Mesenchymal stem cell (in vitro differentiated cells and primary cell): ENCODE measurements at regions not wholly inside any gene's neighbourhood (a gene's known extent, or its start where the extent isn't known, plus 50 kb on each side); places are given as distances from the start of the nearest gene placed in this dataset.

Experiments used
- DNase-seq: peaks from one replicate; pipeline ENCODE4 v3.0.0-alpha.2; 2013
- H2AFZ ChIP-seq: one replicate; pipeline ENCODE4 v1.6.1; 2013; ENCODE audit warnings: low read depth, mild to moderate bottlenecking, control low read depth, inconsistent platforms, low read length, moderate library complexity
- H2AK5ac ChIP-seq: 2 replicates; pipeline ENCODE4 v1.6.1; 2013; ENCODE audit warnings: low read length, moderate library complexity, mild to moderate bottlenecking, inconsistent platforms; ENCODE audit not compliant: severe bottlenecking
- H2BK120ac ChIP-seq: one replicate; pipeline ENCODE4 v1.6.1; 2013; ENCODE audit warnings: low read depth, mild to moderate bottlenecking, inconsistent platforms, low read length, moderate library complexity
- H2BK12ac ChIP-seq, 2 experiments: one replicate each; pipeline ENCODE4 v1.6.1; 2013; ENCODE audit warnings: inconsistent platforms in 2 of 2, low read length in 2 of 2, mild to moderate bottlenecking in 2 of 2, moderate library complexity in 2 of 2, control low read depth in 1 of 2
- H2BK15ac ChIP-seq: one replicate; pipeline ENCODE4 v1.6.1; 2013; ENCODE audit warnings: mild to moderate bottlenecking, low read depth, inconsistent platforms; ENCODE audit not compliant: poor library complexity, severe bottlenecking
- H2BK5ac ChIP-seq: 2 replicates; pipeline ENCODE4 v1.6.1; 2013; ENCODE audit warnings: low read depth, mild to moderate bottlenecking, low read length, control low read depth, inconsistent platforms; ENCODE audit not compliant: poor library complexity, severe bottlenecking
- H3K14ac ChIP-seq, 2 experiments: one replicate each; pipeline ENCODE4 v1.6.1; 2013; ENCODE audit warnings: inconsistent platforms in 2 of 2, low read length in 2 of 2, control low read depth in 1 of 2, mild to moderate bottlenecking in 1 of 2, moderate library complexity in 1 of 2
- H3K18ac ChIP-seq, 2 experiments: one replicate each; pipeline ENCODE4 v1.6.1; 2013; ENCODE audit warnings: inconsistent platforms in 2 of 2, low read length in 2 of 2, control low read depth in 1 of 2, low read depth in 1 of 2, mild to moderate bottlenecking in 1 of 2
- H3K23ac ChIP-seq, 2 experiments: one replicate each; pipeline ENCODE4 v1.6.1; 2013; ENCODE audit warnings: inconsistent platforms in 2 of 2, low read length in 2 of 2, mild to moderate bottlenecking in 2 of 2, moderate library complexity in 2 of 2, control low read depth in 1 of 2
- H3K27ac ChIP-seq: 2 replicates; pipeline ENCODE4 v1.5.1; 2013; ENCODE audit warnings: mild to moderate bottlenecking, moderate library complexity, low read length, control low read depth, inconsistent platforms; ENCODE audit not compliant: poor library complexity, severe bottlenecking
- H3K27me3 ChIP-seq, 2 experiments: 2 replicates each; pipeline versions ENCODE4 v1.6.1 to v1.7.0; 2013; ENCODE audit warnings: low read length in 2 of 2, mild to moderate bottlenecking in 2 of 2, moderate library complexity in 2 of 2, control low read depth in 1 of 2, inconsistent platforms in 1 of 2; ENCODE audit not compliant: control insufficient read depth in 1 of 2, insufficient read depth in 1 of 2
- H3K36me3 ChIP-seq, 2 experiments: 2 replicates each; pipeline versions ENCODE4 v1.6.1 to v1.7.0; 2013; ENCODE audit warnings: low read length in 2 of 2, control low read depth in 1 of 2, inconsistent platforms in 1 of 2, low read depth in 1 of 2, mild to moderate bottlenecking in 1 of 2; ENCODE audit not compliant: insufficient read depth in 2 of 2, control insufficient read depth in 1 of 2
- H3K4ac ChIP-seq, 2 experiments: one replicate each; pipeline ENCODE4 v1.6.1; 2013; ENCODE audit warnings: inconsistent platforms in 2 of 2, low read length in 2 of 2, mild to moderate bottlenecking in 2 of 2, moderate library complexity in 2 of 2, control low read depth in 1 of 2, low read depth in 1 of 2
- H3K4me1 ChIP-seq: 2 replicates; pipeline ENCODE4 v1.6.1; 2013; ENCODE audit warnings: low read depth, low read length, control low read depth; ENCODE audit not compliant: control insufficient read depth, insufficient read depth
- H3K4me2 ChIP-seq: 2 replicates; pipeline ENCODE4 v1.6.1; 2013; ENCODE audit warnings: low read length, mild to moderate bottlenecking, inconsistent platforms; ENCODE audit not compliant: poor library complexity, severe bottlenecking
- H3K4me3 ChIP-seq, 2 experiments: 2 replicates each; pipeline versions ENCODE4 v1.5.1 to v1.7.0; 2013; ENCODE audit warnings: low read length in 2 of 2, mild to moderate bottlenecking in 2 of 2, control low read depth in 1 of 2, low read depth in 1 of 2; ENCODE audit not compliant: insufficient read depth in 1 of 2
- H3K79me1 ChIP-seq: replicated peaks from 2 replicates; pipeline ENCODE4 v1.6.1; 2013; ENCODE audit warnings: mild to moderate bottlenecking, control low read depth, low read length, inconsistent platforms; ENCODE audit not compliant: poor library complexity, severe bottlenecking
- H3K9ac ChIP-seq: 2 replicates; pipeline ENCODE4 v1.7.0; 2013; ENCODE audit warnings: mild to moderate bottlenecking, low read length, moderate library complexity
- H3K9me3 ChIP-seq: 2 replicates; pipeline ENCODE4 v1.7.0; 2013; ENCODE audit warnings: mild to moderate bottlenecking, low read length; ENCODE audit not compliant: control insufficient read depth
- H4K8ac ChIP-seq: one replicate; pipeline ENCODE4 v1.6.1; 2013; ENCODE audit warnings: inconsistent platforms, mild to moderate bottlenecking, low read length, moderate library complexity
- H4K91ac ChIP-seq: one replicate; pipeline ENCODE4 v1.6.1; 2013; ENCODE audit warnings: mild to moderate bottlenecking, low read length, inconsistent platforms
- WGBS: methylation state at CpG from one replicate; pipeline ENCODE4 v1.1.7; 2013; ENCODE audit warnings: mixed read lengths; 5-methylcytosine and 5-hydroxymethylcytosine counted together

DNA sequence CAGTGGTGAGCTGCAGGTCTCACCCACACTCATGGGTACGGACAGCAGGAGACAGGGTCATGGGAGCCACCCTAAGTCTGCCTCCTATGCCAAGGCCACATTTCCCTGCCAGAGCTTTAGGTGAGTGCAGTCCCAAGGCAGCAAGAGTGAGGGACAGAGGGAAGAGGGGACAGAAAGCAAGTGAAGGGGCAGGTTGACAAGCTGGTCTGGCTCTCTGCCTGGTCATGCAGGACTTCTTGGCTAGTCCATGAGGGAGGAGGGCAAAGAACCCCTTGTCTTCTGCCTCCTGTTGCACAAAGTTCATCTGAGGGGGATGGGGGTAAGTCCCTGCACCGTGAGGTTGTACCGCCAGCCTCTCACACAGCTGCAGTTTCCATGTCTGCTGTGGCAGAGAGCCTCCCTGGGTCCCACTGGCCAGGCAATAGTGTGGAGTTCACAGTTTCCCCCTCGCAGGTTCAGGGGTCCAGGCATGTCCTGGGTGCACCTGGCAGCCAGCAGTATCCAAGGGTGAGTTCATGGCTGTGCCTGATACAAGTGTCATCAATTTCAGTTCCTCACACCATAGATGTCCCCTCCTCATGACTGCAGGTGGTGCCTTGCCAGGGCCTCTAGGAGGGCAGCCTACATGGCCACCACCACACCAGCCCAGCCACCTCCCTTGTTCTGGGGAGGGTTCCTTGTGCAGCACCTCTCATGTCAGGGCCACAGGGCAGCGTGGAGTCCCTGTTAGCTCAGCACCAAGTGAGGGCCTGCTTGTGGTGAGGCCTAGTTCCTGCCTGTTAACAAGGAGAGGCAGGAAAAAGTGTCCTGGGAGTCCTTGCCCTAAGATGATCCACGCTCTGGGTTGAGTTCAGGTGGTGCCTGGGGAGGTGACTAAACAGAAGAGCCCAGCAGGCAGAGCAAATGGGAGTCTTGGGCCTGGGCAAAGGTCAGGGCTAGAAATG, 72.5 kb downstream of the ADRA2C start:
- no peak overlapping the region for H2AFZ ChIP-seq
- peaks cover 32 to 82% of the 10 kb centered on the region in 2 experiments for H3K27me3 ChIP-seq
- no peak overlapping the region for H3K27ac ChIP-seq
- no peak overlapping the region for H4K91ac ChIP-seq
- H2AK5ac ChIP-seq, result no peak overlapping the region
- H3K14ac ChIP-seq, result no peak overlapping the region
- H3K36me3 ChIP-seq, result no peaks in the 10 kb centered on the region
- no peak overlapping the region for H2BK5ac ChIP-seq
- no peak for DNase-seq
- no peaks in the 10 kb centered on the region for H3K79me1 ChIP-seq
- no peak overlapping the region for H2BK12ac ChIP-seq
- no peak overlapping the region for H3K4me2 ChIP-seq
- H3K9me3 ChIP-seq, result peaks cover 31% of the 10 kb centered on the region
- H3K4ac ChIP-seq, result no peak overlapping the region
- 64% methylated on average over 6 of the region's 6 CpGs for WGBS
- H3K4me3 ChIP-seq, result no peak overlapping the region
- H3K23ac ChIP-seq, result no peak overlapping the region
- H3K18ac ChIP-seq, result no peak overlapping the region
- no peak overlapping the region for H4K8ac ChIP-seq
- no peak overlapping the region for H2BK15ac ChIP-seq
- H2BK120ac ChIP-seq, result no peak overlapping the region
- no peaks in the 10 kb centered on the region for H3K4me1 ChIP-seq
- no peak overlapping the region for H3K9ac ChIP-seq

GRCh38 chr4:3845094-3845743, 79.0 kb downstream of the ADRA2C start:
- H3K27ac ChIP-seq, result no peak overlapping the region
- H3K9me3 ChIP-seq, result peaks cover 32% of the 10 kb centered on the region
- H4K8ac ChIP-seq, result no peak overlapping the region
- no peak overlapping the region for H3K9ac ChIP-seq
- H3K18ac ChIP-seq, result no peak overlapping the region
- H3K4me2 ChIP-seq, result no peak overlapping the region
- no peak overlapping the region for H3K23ac ChIP-seq
- WGBS, result 64% methylated on average over 5 of the region's 8 CpGs
- H3K4me3 ChIP-seq, result no peak overlapping the region
- H3K4me1 ChIP-seq, result no peaks in the 10 kb centered on the region
- no peak overlapping the region for H3K4ac ChIP-seq
- peaks cover 11 to 72% of the 10 kb centered on the region in 2 experiments for H3K27me3 ChIP-seq
- H2AFZ ChIP-seq, result no peak overlapping the region
- H3K36me3 ChIP-seq, result no peaks in the 10 kb centered on the region
- no peak overlapping the region for H3K14ac ChIP-seq
- no peak overlapping the region for H2BK5ac ChIP-seq
- H2AK5ac ChIP-seq, result no peak overlapping the region
- H2BK12ac ChIP-seq, result no peak overlapping the region
- DNase-seq, result no peak
- H2BK15ac ChIP-seq, result no peak overlapping the region
- H4K91ac ChIP-seq, result no peak overlapping the region
- H3K79me1 ChIP-seq, result no peaks in the 10 kb centered on the region
- no peak overlapping the region for H2BK120ac ChIP-seq

GRCh38 chr4:3845744-3846429, 79.7 kb downstream of the ADRA2C start:
- H3K79me1 ChIP-seq, result no peaks in the 10 kb centered on the region
- H3K27me3 ChIP-seq, result peaks cover 11 to 75% of the 10 kb centered on the region in 2 experiments

More at GRCh38 chr4:3845744-3846429, 79.7 kb downstream of the ADRA2C start:
- H2BK15ac ChIP-seq, result no peak overlapping the region
- no peak overlapping the region for H3K18ac ChIP-seq
- no peak overlapping the region for H2BK5ac ChIP-seq
- H3K4me2 ChIP-seq, result no peak overlapping the region
- no peak overlapping the region for H3K9ac ChIP-seq
- H3K4ac ChIP-seq, result no peak overlapping the region
- no peak overlapping the region for H2AFZ ChIP-seq
- no peak overlapping the region for H3K23ac ChIP-seq
- H3K4me3 ChIP-seq, result no peak overlapping the region
- H4K91ac ChIP-seq, result no peak overlapping the region
- H3K36me3 ChIP-seq, result no peaks in the 10 kb centered on the region
- H2BK120ac ChIP-seq, result no peak overlapping the region
- H2BK12ac ChIP-seq, result no peak overlapping the region
- H4K8ac ChIP-seq, result no peak overlapping the region
- no peak overlapping the region for H2AK5ac ChIP-seq
- no peak overlapping the region for H3K27ac ChIP-seq
- WGBS, result 67% methylated on average over 7 of the region's 9 CpGs
- no peaks in the 10 kb centered on the region for H3K4me1 ChIP-seq
- H3K9me3 ChIP-seq, result peaks cover 32% of the 10 kb centered on the region
- DNase-seq, result no peak
- no peak overlapping the region for H3K14ac ChIP-seq
